ENCODE measurements at regions not wholly inside any gene's neighbourhood (a gene's known extent, or its start where the extent isn't known, plus 50 kb on each side); places are given as distances from the start of the nearest gene placed in this dataset.

DNA sequence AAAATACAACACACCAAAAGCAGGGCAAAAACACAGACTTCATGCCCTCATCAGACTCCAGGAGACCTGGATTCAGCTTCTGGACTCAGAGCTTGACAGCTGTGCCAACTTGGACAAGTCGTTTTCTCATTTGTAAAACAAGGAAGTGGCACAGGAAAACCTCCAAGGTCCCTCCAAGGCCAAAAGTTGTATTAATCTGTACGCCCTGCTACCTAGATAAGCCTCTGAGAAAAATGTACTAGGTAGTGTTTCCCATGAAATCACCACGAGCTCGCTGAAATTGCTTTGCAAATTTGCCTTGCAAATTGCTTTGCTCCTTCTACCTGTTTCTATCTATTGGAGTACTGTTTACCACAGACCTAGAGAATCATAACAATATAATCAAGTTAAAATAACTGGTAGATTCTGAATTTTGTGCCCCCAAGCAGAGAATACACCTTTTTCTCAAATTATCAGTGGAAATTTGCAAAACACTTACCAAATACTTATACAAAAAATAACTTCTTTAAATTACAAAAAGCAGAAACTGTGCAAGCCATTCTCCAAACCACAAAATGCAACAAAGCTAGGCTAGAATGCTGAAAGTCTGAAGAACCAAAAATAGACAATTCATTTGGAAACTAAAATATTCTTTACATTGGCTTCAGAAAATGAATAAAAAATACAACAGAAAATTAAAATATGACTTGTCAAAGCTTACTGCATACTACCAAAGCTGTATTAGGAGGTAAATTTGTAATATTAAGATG is 158.1 kb upstream of the CHST15 start:
- no peak for TF ChIP-seq POLR2A (IDR thresholded peaks at IDR 0.05)
- no peak for TF ChIP-seq CTCF (IDR thresholded peaks at IDR 0.05)
